Loucy (cell line): ENCODE measurements at regions not wholly inside any gene's neighbourhood (a gene's known extent, or its start where the extent isn't known, plus 50 kb on each side); places are given as distances from the start of the nearest gene placed in this dataset.

Source experiments
- H2AFZ ChIP-seq: fragments of 200-600 bp; sonication (generic); 2 replicates; pipeline ENCODE4 v1.6.0; 2016; ENCODE audit warnings: antibody characterized with exemption, mild to moderate bottlenecking, low read length, moderate library complexity
- H3F3A ChIP-seq: fragments of 200-600 bp; 2 replicates; pipeline ENCODE4 v1.6.0; 2016; ENCODE audit warnings: antibody characterized with exemption, low read depth, mild to moderate bottlenecking
- H3K27me3 ChIP-seq: fragments of 200-600 bp; sonication (generic); 2 replicates; pipeline ENCODE4 v1.6.1; 2014; ENCODE audit warnings: low read length, mild to moderate bottlenecking; ENCODE audit not compliant: insufficient read depth, poor library complexity, severe bottlenecking
- H3K36me3 ChIP-seq: fragments of 200-600 bp; sonication (generic); 2 replicates; pipeline ENCODE4 v1.6.1; 2016; ENCODE audit warnings: low read length; ENCODE audit not compliant: insufficient read depth
- H3K4me1 ChIP-seq: fragments of 200-600 bp; sonication (generic); 2 replicates; pipeline ENCODE4 v1.5.1; 2014; ENCODE audit warnings: low read length, mild to moderate bottlenecking; ENCODE audit not compliant: insufficient read depth, poor library complexity, severe bottlenecking
- H3K4me2 ChIP-seq: fragments of 200-600 bp; sonication (generic); 2 replicates; pipeline ENCODE4 v1.6.0; 2014; ENCODE audit warnings: antibody characterized with exemption, low read length, low read depth, mild to moderate bottlenecking; ENCODE audit not compliant: poor library complexity, severe bottlenecking
- H3K4me3 ChIP-seq: fragments of 200-600 bp; sonication (generic); 2 replicates; pipeline ENCODE4 v1.5.1; 2014; ENCODE audit warnings: low read length, mild to moderate bottlenecking, mixed read lengths; ENCODE audit not compliant: poor library complexity, severe bottlenecking
- H3K79me2 ChIP-seq: fragments of 200-600 bp; sonication (generic); 2 replicates; pipeline ENCODE4 v1.6.1; 2014; ENCODE audit warnings: low read length; ENCODE audit not compliant: insufficient read depth
- H3K9ac ChIP-seq: fragments of 200-600 bp; sonication (generic); 2 replicates; pipeline ENCODE4 v1.6.0; 2014; ENCODE audit warnings: mild to moderate bottlenecking, low read depth, low read length, moderate library complexity; ENCODE audit not compliant: poor library complexity, severe bottlenecking
- H3K9me2 ChIP-seq: fragments of 200-600 bp; sonication (generic); replicated peaks from 2 replicates; pipeline ENCODE4 v1.6.1; 2016; ENCODE audit warnings: low read depth, low read length, mixed read lengths
- H3K9me3 ChIP-seq: fragments of 200-600 bp; sonication (generic); 2 replicates; pipeline ENCODE4 v1.6.1; 2014; ENCODE audit warnings: mild to moderate bottlenecking, antibody characterized with exemption, low read length, low read depth; ENCODE audit not compliant: insufficient read depth
- H4K20me1 ChIP-seq: fragments of 200-600 bp; sonication (generic); 2 replicates; pipeline ENCODE4 v1.6.0; 2014; ENCODE audit warnings: antibody characterized with exemption, low read length, mild to moderate bottlenecking; ENCODE audit not compliant: insufficient read depth, poor library complexity, severe bottlenecking
- EZH2phosphoT487 ChIP-seq: fragments of 200-600 bp; IDR thresholded peaks from 2 replicates; pipeline ENCODE4 v1.6.1; 2018; ENCODE audit warnings: antibody characterized with exemption, mild to moderate bottlenecking, moderate library complexity, borderline replicate concordance
- TF ChIP-seq, protein P1 (sequence below): fragments of 200-600 bp; sonication (generic); conservative IDR thresholded peaks from 2 replicates; pipeline ENCODE4 v1.5.1; 2014; ENCODE audit warnings: mild to moderate bottlenecking, antibody characterized with exemption, low read length

- Histone ChIP-seq H3F3A (no peaks in the 10 kb centered on the region), H3K9ac (no peak overlapping the region), H3K9me2 (no peaks in the 10 kb centered on the region), H3K4me3 (no peak overlapping the region), H3K79me2 (no peaks in the 10 kb centered on the region), H3K36me3 (no peaks in the 10 kb centered on the region), H3K9me3 (no peaks in the 10 kb centered on the region), H3K4me1 (no peaks in the 10 kb centered on the region), H2AFZ (no peak overlapping the region), H4K20me1 (no peaks in the 10 kb centered on the region), H3K4me2 (no peak overlapping the region), H3K27me3 (no peaks in the 10 kb centered on the region)
- no peak for TF ChIP-seq EZH2phosphoT487
- TF ChIP-seq, protein P1, sequence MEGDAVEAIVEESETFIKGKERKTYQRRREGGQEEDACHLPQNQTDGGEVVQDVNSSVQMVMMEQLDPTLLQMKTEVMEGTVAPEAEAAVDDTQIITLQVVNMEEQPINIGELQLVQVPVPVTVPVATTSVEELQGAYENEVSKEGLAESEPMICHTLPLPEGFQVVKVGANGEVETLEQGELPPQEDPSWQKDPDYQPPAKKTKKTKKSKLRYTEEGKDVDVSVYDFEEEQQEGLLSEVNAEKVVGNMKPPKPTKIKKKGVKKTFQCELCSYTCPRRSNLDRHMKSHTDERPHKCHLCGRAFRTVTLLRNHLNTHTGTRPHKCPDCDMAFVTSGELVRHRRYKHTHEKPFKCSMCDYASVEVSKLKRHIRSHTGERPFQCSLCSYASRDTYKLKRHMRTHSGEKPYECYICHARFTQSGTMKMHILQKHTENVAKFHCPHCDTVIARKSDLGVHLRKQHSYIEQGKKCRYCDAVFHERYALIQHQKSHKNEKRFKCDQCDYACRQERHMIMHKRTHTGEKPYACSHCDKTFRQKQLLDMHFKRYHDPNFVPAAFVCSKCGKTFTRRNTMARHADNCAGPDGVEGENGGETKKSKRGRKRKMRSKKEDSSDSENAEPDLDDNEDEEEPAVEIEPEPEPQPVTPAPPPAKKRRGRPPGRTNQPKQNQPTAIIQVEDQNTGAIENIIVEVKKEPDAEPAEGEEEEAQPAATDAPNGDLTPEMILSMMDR = no peak
Measured at GRCh38 chr5:117999939-118000549, 988.3 kb downstream of the DTWD2 start.

DNA sequence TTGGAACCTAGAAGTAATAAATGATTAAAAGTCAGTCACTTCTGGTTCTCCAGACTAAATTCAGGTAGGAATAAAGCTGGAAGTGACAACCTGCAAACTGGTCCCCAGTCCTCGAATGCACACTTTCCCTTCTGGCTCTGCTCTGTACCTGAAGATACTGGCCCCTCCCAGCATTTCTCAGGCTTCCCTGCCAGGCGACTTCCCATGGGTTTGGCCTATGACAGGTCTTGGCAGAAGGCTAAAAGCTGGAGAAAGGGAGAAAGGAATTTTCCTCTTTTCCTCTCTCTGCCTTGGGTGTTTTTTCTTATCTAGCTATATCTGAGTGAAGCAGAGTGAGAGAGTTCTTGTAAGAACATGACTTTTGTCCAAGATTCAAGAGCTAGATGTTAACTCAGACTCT, 1005.7 kb downstream of the DTWD2 start:
- no peaks in the 10 kb centered on the region for H3K79me2 ChIP-seq
- H4K20me1 ChIP-seq = no peaks in the 10 kb centered on the region
- H2AFZ ChIP-seq = no peak overlapping the region

GRCh38 chr5:117973785-117974184, 1014.6 kb downstream of the DTWD2 start:
- no peaks in the 10 kb centered on the region for H4K20me1 ChIP-seq
- H3K4me2 ChIP-seq = no peak overlapping the region
- no peak overlapping the region for H3K4me3 ChIP-seq
- H3K36me3 ChIP-seq = no peaks in the 10 kb centered on the region
- H3K4me1 ChIP-seq = no peaks in the 10 kb centered on the region
- H3K79me2 ChIP-seq = no peaks in the 10 kb centered on the region
- no peaks in the 10 kb centered on the region for H3K9me3 ChIP-seq
- TF ChIP-seq, protein P1 = no peak
- no peak for TF ChIP-seq EZH2phosphoT487
- no peak overlapping the region for H3K9ac ChIP-seq
- no peaks in the 10 kb centered on the region for H3K9me2 ChIP-seq
- no peak overlapping the region for H2AFZ ChIP-seq
- H3F3A ChIP-seq = no peaks in the 10 kb centered on the region
- H3K27me3 ChIP-seq = no peaks in the 10 kb centered on the region

More for the DNA sequence above, 1005.7 kb downstream of the DTWD2 start:
- H3F3A ChIP-seq = no peaks in the 10 kb centered on the region
- no peak for TF ChIP-seq EZH2phosphoT487
- TF ChIP-seq, protein P1 = no peak
- H3K9me2 ChIP-seq = no peaks in the 10 kb centered on the region
- no peak overlapping the region for H3K9ac ChIP-seq
- H3K36me3 ChIP-seq = no peaks in the 10 kb centered on the region
- H3K9me3 ChIP-seq = no peaks in the 10 kb centered on the region
- H3K4me3 ChIP-seq = no peak overlapping the region
- H3K4me1 ChIP-seq = no peaks in the 10 kb centered on the region
- H3K4me2 ChIP-seq = no peak overlapping the region
- no peaks in the 10 kb centered on the region for H3K27me3 ChIP-seq
